ENCODE measurements at regions not wholly inside any gene's neighbourhood (a gene's known extent, or its start where the extent isn't known, plus 50 kb on each side); places are given as distances from the start of the nearest gene placed in this dataset.

- intact Hi-C loops (cut with DNase I; ENCODE audit: low total_unique reads), result no loop called here
- Histone ChIP-seq H3K27me3 (no peaks in the 10 kb centered on the region), H3K4me3 (no peak overlapping the region), H3K9me3 (no peaks in the 10 kb centered on the region), H3K4me1 (no peaks in the 10 kb centered on the region), H3K36me3 (no peaks in the 10 kb centered on the region), H3K27ac (no peak overlapping the region)
- TF ChIP-seq POLR2AphosphoS5 (IDR thresholded peaks at IDR 0.05) (no peak), CTCF (IDR thresholded peaks at IDR 0.05) (no peak), POLR2A (IDR thresholded peaks at IDR 0.05) (no peak)
- no peak for DNase-seq (ENCODE audit: low spot score in 2 of 2)
Observed at GRCh38 chr5:162882629-162883028, 554.8 kb upstream of the CCNG1 start.

- H3K4me3 ChIP-seq, result no peak overlapping the region
- no peaks in the 10 kb centered on the region for H3K36me3 ChIP-seq
- intact Hi-C loops (cut with DNase I; ENCODE audit: low total_unique reads), result loop anchor here (5.0 kb wide), 1 partner anchor 874 kb away; no protein-coding TSS in a partner anchor
- DNase-seq (ENCODE audit: low spot score in 2 of 2), result no peak
- H3K4me1 ChIP-seq, result no peaks in the 10 kb centered on the region
- TF ChIP-seq POLR2AphosphoS5 (IDR thresholded peaks at IDR 0.05) (no peak), CTCF (IDR thresholded peaks at IDR 0.05) (no peak), POLR2A (IDR thresholded peaks at IDR 0.05) (no peak)
- H3K27me3 ChIP-seq, result no peaks in the 10 kb centered on the region
- H3K27ac ChIP-seq, result no peak overlapping the region
- H3K9me3 ChIP-seq, result no peaks in the 10 kb centered on the region
Observed at GRCh38 chr5:162886717-162887116, 550.7 kb upstream of the CCNG1 start.

- no peaks in the 10 kb centered on the region for H3K4me1 ChIP-seq
- intact Hi-C loops (cut with DNase I; ENCODE audit: low total_unique reads), result loop anchor here (5.0 kb wide), 1 partner anchor 876 kb away; no protein-coding TSS in a partner anchor
- no peak for DNase-seq (ENCODE audit: low spot score in 2 of 2)
- H3K36me3 ChIP-seq, result no peaks in the 10 kb centered on the region
- H3K4me3 ChIP-seq, result no peak overlapping the region
- H3K27me3 ChIP-seq, result no peaks in the 10 kb centered on the region
- no peaks in the 10 kb centered on the region for H3K9me3 ChIP-seq
- no peak overlapping the region for H3K27ac ChIP-seq
- TF ChIP-seq CTCF (IDR thresholded peaks at IDR 0.05) (no peak), POLR2AphosphoS5 (IDR thresholded peaks at IDR 0.05) (no peak), POLR2A (IDR thresholded peaks at IDR 0.05) (no peak)
Observed at GRCh38 chr5:162888268-162888667, 549.1 kb upstream of the CCNG1 start.

- Histone ChIP-seq H3K36me3 (no peaks in the 10 kb centered on the region), H3K27ac (no peak overlapping the region), H3K4me1 (no peaks in the 10 kb centered on the region), H3K4me3 (no peak overlapping the region), H3K27me3 (no peaks in the 10 kb centered on the region), H3K9me3 (no peaks in the 10 kb centered on the region)
- intact Hi-C loops (cut with DNase I; ENCODE audit: low total_unique reads), result no loop called here
- TF ChIP-seq POLR2A (IDR thresholded peaks at IDR 0.05) (no peak), POLR2AphosphoS5 (IDR thresholded peaks at IDR 0.05) (no peak), CTCF (IDR thresholded peaks at IDR 0.05) (no peak)
- no peak for DNase-seq (ENCODE audit: low spot score in 2 of 2)
Observed at GRCh38 chr5:162911873-162912272, 525.5 kb upstream of the CCNG1 start.

GRCh38 chr5:162916368-162916767 is 521.0 kb upstream of the CCNG1 start:
- Histone ChIP-seq H3K9me3 (no peaks in the 10 kb centered on the region), H3K4me3 (no peak overlapping the region), H3K4me1 (no peaks in the 10 kb centered on the region), H3K27me3 (no peaks in the 10 kb centered on the region), H3K27ac (no peak overlapping the region), H3K36me3 (no peaks in the 10 kb centered on the region)
- intact Hi-C loops (cut with DNase I; ENCODE audit: low total_unique reads), result no loop called here
- no peak for DNase-seq (ENCODE audit: low spot score in 2 of 2)
- no peak for TF ChIP-seq CTCF (IDR thresholded peaks at IDR 0.05)
- TF ChIP-seq POLR2AphosphoS5 (IDR thresholded peaks at IDR 0.05), result no peak

All from breast epithelium (tissue), 4 donors.